SK-N-MC (cell line): ENCODE measurements at regions not wholly inside any gene's neighbourhood (a gene's known extent, or its start where the extent isn't known, plus 50 kb on each side); places are given as distances from the start of the nearest gene placed in this dataset.

ENCODE experiments used
- EZH2 ChIP-seq: fragments of 200-600 bp; sonication (generic); IDR thresholded peaks from one replicate; pipeline ENCODE4 v1.6.1; 2017; ENCODE audit warnings: antibody characterized with exemption
- FOXP2 ChIP-seq: optimal IDR thresholded peaks from 2 replicates; pipeline ENCODE3; 2011; ENCODE audit warnings: mild to moderate bottlenecking, moderate library complexity; ENCODE audit not compliant: insufficient read depth; ENCODE audit errors: extremely low read length, control extremely low read depth
- POLR2AphosphoS5 ChIP-seq: IDR thresholded peaks from 2 replicates; pipeline ENCODE4 v1.6.1; 2012; ENCODE audit warnings: mild to moderate bottlenecking, low read depth, low read length, borderline replicate concordance

DNA sequence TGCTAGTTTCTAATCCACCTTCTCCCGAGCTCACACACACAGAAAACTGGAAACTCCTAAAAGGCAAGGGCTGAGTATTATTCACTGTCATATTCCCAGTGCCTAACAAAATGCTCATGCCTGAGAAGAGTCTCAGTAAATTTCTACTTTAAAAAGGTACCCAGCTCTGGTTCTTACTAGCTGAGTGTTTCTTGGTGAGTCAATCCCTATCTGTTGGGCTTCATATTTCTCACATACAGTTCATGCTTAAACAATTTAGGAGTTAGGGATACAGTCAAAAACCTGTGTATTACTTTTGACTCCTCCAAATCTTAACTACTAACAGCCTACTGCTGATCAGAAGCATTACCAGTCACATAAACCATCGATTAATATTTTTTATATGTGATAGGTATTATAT, 204.9 kb downstream of the EN1 start:
- TF ChIP-seq EZH2, result no peak
- TF ChIP-seq POLR2AphosphoS5, result no peak
- no peak for TF ChIP-seq FOXP2
